GM12891 (cell line): ENCODE measurements at regions not wholly inside any gene's neighbourhood (a gene's known extent, or its start where the extent isn't known, plus 50 kb on each side); places are given as distances from the start of the nearest gene placed in this dataset.

Experiments used
- DNase-seq: peaks from one replicate; pipeline ENCODE4 v3.0.0; 2011; ENCODE audit warnings: low spot score; ENCODE audit not compliant: insufficient read length
- FAIRE-seq: peaks from 2 replicates; lab custom pipeline; 2011; peaks lifted over from hg19 to GRCh38; lab: Jason Lieb, UNC
- PAX5 ChIP-seq: IDR thresholded peaks from 2 replicates; pipeline ENCODE4 v1.6.1; 2011; ENCODE audit warnings: low read length, moderate library complexity, mild to moderate bottlenecking; ENCODE audit not compliant: insufficient read depth, severe bottlenecking
- POLR2A ChIP-seq: IDR thresholded peaks from 2 replicates; pipeline ENCODE4 v1.6.1; 2011; ENCODE audit warnings: low read depth, low read length, control low read depth
- POLR2AphosphoS5 ChIP-seq: IDR thresholded peaks from 2 replicates; pipeline ENCODE4 v1.6.1; 2011; ENCODE audit warnings: low read depth, low read length, control low read depth
- POU2F2 ChIP-seq: IDR thresholded peaks from 2 replicates; pipeline ENCODE4 v1.6.1; 2011; ENCODE audit warnings: low read depth, mild to moderate bottlenecking, control low read depth, low read length, moderate library complexity
- SPI1 ChIP-seq: IDR thresholded peaks from 2 replicates; pipeline ENCODE4 v1.6.1; 2011; ENCODE audit warnings: low read depth, low read length, control low read depth
- TAF1 ChIP-seq: IDR thresholded peaks from 2 replicates; pipeline ENCODE4 v1.6.1; 2011; ENCODE audit warnings: low read depth, low read length, control low read depth

DNA sequence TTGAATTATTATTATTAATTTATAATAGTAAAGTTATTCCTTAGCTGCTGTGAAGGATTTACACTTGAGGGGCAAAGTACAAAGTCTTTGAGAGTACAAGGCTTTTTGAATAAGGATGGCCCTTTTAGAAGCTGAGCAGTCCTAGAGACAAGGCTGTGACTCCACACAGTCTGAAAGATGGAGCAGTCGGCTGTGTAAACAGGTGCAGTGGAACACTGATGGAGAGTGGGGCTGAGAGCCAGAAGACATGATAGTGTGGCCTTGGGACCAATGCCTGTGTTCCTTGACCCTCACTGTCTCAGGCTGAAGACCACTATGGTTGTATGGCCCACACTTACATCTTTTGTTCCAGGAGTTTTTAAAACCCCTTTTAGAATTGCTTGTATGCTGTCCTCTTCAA lies 311.2 kb upstream of the PHF14 start:
- FAIRE-seq (no peak), DNase-seq (no peak)
- TF ChIP-seq PAX5 = no peak
- no peak for TF ChIP-seq POU2F2
- TF ChIP-seq TAF1 = no peak
- TF ChIP-seq POLR2AphosphoS5 = no peak
- TF ChIP-seq POLR2A = no peak
- TF ChIP-seq SPI1 = no peak

DNA sequence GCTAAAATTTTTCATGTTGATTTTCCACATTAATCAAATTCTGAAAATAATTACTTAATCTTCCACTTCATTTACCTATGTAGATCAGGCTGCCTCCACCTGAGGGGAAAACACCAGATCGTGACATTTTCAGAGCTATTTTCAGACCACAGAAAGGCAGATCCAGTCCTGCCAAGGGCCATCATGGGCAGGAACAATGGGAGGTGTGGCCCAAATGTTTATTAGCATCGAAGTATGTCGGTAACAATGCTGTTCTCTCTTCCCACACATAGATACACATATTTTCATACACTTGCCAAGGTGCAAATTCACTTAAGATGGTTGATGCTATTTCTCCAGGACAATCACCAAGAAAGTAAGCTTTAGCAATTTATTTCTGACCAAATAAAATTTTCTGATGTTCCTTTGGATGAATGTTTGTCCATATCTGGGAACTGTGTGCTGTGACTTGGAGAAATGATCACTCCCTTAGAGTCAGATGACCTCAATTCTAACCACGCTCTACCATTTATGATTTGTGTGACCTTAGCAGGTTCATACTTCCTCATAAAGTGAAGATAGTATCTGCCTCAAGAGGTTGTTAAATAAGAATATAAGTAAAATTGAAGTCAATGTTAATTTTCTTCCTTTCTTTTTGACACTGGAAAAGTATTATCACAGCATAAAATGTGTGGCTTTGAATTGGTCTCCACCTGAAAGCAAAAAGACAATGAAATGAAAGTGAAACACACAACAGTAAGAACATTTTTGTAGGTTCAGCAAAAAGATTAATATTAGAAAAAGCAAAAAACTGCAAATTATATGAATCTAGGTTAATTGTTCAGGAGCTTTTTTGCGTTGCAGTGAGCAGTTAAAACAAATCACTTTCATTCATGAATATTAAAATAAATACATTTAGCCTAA lies 310.4 kb upstream of the PHF14 start:
- TF ChIP-seq POLR2AphosphoS5 = no peak
- TF ChIP-seq POLR2A = no peak
- TF ChIP-seq POU2F2 = no peak
- TF ChIP-seq TAF1 = no peak
- TF ChIP-seq SPI1 = no peak
- no peak for TF ChIP-seq PAX5
- no peak for DNase-seq

DNA sequence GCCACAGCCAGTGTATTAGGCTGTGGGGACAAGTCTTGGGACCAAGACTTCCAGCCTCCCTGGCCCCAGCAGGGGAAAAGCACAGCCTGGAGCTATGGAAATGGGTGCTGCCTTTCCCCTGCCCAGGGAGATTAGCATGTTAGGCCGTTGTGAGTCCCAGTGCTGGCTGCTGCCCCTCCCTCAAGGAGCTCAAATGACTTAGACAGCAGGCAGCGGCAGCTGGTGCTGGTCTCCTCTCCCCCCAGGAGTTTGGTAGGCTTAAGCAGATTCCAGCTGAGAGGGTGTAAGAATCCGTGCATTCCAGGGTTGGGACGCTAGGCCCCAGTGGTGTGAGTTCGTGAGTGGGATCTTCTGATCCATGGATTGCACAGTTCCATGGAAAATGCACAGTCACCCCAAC lies 301.5 kb upstream of the PHF14 start:
- no peak for TF ChIP-seq POU2F2
- TF ChIP-seq POLR2A = no peak
- no peak for TF ChIP-seq POLR2AphosphoS5
- TF ChIP-seq SPI1 = no peak
- no peak for TF ChIP-seq PAX5
- TF ChIP-seq TAF1 = no peak

More for the DNA sequence above, 310.4 kb upstream of the PHF14 start:
- no peak for FAIRE-seq

DNA sequence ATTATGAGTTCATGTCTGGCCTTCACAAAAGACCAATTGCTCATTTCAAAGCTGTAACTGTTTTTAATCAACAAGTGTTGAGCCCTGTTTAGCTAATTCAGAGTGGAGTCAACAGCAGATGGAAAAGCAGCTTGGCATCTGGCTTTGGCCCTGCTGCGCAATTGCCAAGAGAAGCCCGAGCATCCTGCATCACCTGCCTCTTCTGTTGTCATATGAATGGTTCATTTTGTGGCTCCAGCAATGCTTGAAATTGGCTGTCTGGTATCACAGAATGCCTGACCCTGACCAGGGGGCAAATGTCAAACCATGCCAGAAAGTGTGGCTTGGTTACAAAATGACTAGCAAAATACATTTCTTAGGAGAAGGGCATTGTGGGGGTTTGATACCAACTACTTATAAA lies 296.5 kb upstream of the PHF14 start:
- TF ChIP-seq SPI1 = no peak
- TF ChIP-seq PAX5 = no peak
- TF ChIP-seq POLR2A = no peak
- no peak for TF ChIP-seq POLR2AphosphoS5
- no peak for TF ChIP-seq TAF1
- TF ChIP-seq POU2F2 = no peak
- DNase-seq = no peak
- no peak for FAIRE-seq

More for the DNA sequence above, 301.5 kb upstream of the PHF14 start:
- DNase-seq (no peak), FAIRE-seq (no peak)

DNA sequence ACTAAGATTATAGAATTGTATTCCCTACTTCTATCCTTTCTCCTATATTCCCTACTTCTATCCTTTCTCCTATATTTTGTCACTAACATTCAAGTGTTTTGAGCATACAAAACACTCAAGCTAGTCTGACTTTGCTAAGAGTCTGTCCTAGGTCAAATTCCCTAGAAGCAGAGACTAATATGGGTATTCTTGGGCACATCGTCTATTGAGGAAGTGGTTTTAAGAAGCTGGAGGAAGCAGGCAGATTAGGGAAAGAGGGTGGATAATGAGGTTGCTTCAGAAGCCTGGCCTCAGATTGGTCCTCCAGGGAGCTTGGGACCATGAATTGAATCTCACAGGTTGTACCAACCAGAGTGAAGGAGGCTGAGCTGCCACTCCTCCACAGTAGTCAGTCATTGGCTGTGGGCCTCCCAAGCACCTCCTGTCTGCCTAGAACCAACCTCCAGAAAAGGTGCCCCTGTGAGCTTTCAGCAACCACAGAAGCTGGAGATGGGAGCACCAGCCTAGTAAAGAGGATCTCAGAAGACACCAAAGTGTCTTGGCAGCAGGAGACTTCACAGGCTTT lies 295.9 kb upstream of the PHF14 start:
- no peak for DNase-seq
- TF ChIP-seq PAX5 = no peak
- TF ChIP-seq POLR2A = no peak
- no peak for TF ChIP-seq POLR2AphosphoS5
- TF ChIP-seq TAF1 = no peak
- TF ChIP-seq SPI1 = no peak
- TF ChIP-seq POU2F2 = no peak
- FAIRE-seq = no peak

DNA sequence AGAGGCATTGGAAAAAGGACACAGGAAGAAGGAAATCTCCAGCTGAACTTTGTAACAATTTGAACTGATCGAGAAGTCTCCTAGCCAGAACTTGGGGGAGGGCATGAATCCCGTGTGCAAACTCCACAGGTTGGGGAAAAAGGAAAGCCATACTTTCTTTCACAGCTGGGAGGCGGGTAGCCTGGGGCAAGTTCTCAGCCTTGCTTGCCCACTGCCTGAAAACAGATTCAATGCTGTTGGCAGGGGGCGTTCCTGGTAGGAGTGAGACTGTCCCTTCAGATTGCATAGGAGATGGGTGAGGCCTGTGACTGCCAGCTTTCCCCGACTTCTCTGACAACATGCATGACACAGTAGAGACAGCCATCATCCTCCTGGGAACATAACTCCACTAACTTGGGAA lies 289.1 kb upstream of the PHF14 start:
- DNase-seq = no peak
- no peak for FAIRE-seq
- TF ChIP-seq SPI1 (no peak), PAX5 (no peak), POLR2AphosphoS5 (no peak), POU2F2 (no peak), TAF1 (no peak), POLR2A (no peak)

DNA sequence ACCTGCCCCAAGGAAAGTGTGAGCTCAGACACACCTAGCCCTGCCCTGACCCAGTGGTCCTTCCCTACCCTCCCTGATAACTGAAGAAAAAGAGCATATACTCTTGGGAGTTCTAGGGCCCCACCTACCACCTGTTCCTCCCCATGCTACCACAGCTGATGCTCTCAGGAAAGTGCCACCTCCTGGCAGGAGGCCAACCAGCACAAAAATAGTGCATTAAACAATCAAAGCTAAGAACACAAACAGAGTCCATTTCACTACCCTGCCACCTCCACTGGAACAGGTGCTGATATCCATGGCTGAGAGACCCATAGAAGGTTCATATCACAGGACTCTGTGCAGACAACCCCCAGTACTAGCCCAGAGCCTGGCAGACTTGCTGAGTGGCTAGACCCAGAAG lies 288.6 kb upstream of the PHF14 start:
- TF ChIP-seq PAX5 = no peak
- TF ChIP-seq SPI1 = no peak
- no peak for TF ChIP-seq POU2F2
- no peak for TF ChIP-seq POLR2AphosphoS5
- no peak for TF ChIP-seq POLR2A
- TF ChIP-seq TAF1 = no peak
- FAIRE-seq (no peak), DNase-seq (no peak)

DNA sequence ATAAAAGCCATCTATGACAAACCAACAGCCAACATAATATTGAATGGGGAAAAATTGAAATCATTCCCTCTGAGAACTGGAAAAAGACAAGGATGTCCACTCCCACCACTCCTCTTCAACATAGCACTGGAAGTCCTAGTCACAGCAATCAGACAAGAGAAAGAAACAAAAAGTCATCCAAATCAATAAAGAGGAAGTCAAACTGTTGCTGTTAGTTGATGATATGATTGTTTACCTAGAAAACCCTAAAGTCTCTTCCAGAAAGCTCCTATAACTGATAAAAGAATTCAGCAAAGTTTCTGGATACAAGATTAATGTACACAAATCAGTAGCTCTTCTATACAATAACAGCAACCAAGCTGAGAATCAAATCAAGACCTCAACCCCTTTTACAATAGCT lies 285.1 kb upstream of the PHF14 start:
- DNase-seq = no peak
- FAIRE-seq = no peak

DNA sequence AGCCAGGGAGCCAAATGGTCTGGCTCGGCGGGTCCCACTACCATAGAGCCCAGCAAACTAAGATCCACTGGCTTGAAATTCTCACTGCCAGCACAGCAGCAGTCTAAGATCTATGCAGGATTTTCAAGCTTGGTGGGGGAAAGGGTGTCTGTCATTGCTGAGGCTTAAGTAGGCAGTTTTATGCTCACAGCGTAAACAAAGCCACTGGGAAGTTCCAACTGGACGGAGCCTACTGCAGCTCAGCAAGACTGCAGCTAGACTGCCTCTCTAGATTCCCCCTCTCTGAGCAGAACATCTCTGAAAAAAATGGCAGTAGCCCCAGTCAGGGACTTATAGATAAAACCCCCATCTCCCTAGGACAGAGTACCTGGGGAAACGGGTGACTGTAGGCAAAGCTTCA lies 277.6 kb upstream of the PHF14 start:
- no peak for TF ChIP-seq POLR2AphosphoS5
- no peak for TF ChIP-seq PAX5
- TF ChIP-seq POLR2A = no peak
- no peak for DNase-seq
- FAIRE-seq = no peak

More for the DNA sequence above, 285.1 kb upstream of the PHF14 start:
- no peak for TF ChIP-seq POLR2A
- TF ChIP-seq PAX5 = no peak
- no peak for TF ChIP-seq SPI1
- TF ChIP-seq TAF1 = no peak
- no peak for TF ChIP-seq POU2F2
- no peak for TF ChIP-seq POLR2AphosphoS5
